ENCODE measurements at regions not wholly inside any gene's neighbourhood (a gene's known extent, or its start where the extent isn't known, plus 50 kb on each side); places are given as distances from the start of the nearest gene placed in this dataset.
A peak's percentile ranks its signal among the peaks of the same experiment; 100 is the strongest.
"Not testable (repeated sequence)": the region's sequence is repeated elsewhere in the genome, so short reads cannot be mapped to it uniquely, and the experiment has no call there.

DNA sequence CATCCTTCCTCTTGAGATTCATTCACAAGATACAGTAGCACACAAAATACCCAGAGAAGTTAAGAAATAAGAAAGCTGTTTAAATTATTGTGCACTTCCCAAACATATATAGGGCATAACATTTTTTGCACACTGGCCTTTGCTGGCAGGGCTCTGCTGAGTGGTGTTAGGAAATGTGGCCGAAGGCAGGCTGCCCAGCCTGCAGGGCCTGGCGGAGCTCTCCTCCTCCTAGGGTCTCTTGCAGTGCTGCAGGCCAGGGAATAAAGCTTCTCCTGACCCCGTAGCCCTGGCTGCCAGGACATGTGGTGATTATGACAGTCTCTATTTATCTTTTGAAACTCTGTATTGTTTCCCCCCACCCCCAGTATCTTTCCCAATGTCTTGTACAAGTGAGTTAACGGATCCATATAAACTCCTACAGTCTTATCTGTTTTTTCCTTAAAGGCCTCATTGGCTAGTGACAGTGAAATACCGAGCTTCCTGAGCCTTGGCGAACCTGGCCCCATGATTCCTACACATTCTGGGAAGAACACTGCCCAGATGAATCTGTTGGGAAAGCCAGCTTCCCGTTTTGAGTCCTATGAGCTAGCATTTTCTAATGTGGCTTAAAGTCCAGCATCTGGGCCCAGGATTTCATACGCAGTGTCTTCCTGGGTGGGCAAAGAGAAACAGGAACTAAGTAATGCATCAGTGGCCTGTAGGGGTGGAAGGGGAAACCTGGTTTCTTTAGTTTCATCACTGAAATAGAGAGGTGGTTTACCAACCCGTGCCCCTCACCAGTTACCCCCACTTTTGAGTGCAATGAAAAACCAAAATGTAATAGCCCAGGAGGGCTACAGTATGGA is 310.3 kb downstream of the BCL2L11 start:
- not testable (repeated sequence) for H3K27me3 Mint-ChIP-seq (ENCODE audit: low read depth); H3K4me3 Mint-ChIP-seq; H3K27ac Mint-ChIP-seq; ATAC-seq (replicated peaks in 1 of 2); H3K36me3 Mint-ChIP-seq (ENCODE audit: insufficient read depth in 2 of 2); DNase-seq; H3K9me3 Mint-ChIP-seq
- H3K4me1 Mint-ChIP-seq (ENCODE audit: low read depth) = peaks cover 28% of the 10 kb centered on the region

DNA sequence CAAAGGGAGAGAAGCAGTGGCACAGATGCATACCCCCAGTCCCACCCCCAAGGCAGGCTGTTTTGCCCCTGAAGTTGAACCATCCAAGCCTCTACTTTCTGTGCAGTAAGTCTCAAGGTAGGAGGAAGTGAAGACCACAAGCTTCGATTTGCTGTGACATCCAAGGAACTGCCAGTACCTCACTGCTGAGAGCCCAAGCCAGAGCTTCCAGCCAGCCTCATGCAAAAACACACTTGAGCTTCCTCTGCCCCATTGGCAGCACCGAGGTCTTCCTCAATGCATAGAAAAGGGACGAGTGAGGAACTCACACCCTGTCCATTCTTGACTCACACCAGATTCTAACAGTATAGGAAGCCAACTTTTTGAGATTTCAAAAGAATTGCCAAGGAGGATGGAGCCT is 311.7 kb downstream of the BCL2L11 start:
- not testable (repeated sequence) for ATAC-seq (replicated peaks in 1 of 2); H3K27ac Mint-ChIP-seq; H3K4me3 Mint-ChIP-seq; H3K36me3 Mint-ChIP-seq (ENCODE audit: insufficient read depth in 2 of 2); H3K27me3 Mint-ChIP-seq (ENCODE audit: low read depth); H3K9me3 Mint-ChIP-seq; DNase-seq
- H3K4me1 Mint-ChIP-seq (ENCODE audit: low read depth) = peaks cover 21% of the 10 kb centered on the region

- ATAC-seq (replicated peaks in 1 of 2) = peak in 1 of 2 donors; percentile 55
- H3K27ac Mint-ChIP-seq = not testable (repeated sequence)
Observed at GRCh38 chr2:111432916-111433499, 312.3 kb downstream of the BCL2L11 start.

GRCh38 chr2:111433892-111434607 is 313.3 kb downstream of the BCL2L11 start:
- not testable (repeated sequence) for ATAC-seq (replicated peaks in 1 of 2)

More at GRCh38 chr2:111432916-111433499, 312.3 kb downstream of the BCL2L11 start:
- H3K4me1 Mint-ChIP-seq (ENCODE audit: low read depth) = peaks cover 18% of the 10 kb centered on the region
- H3K9me3 Mint-ChIP-seq; H3K4me3 Mint-ChIP-seq; H3K27me3 Mint-ChIP-seq (ENCODE audit: low read depth); DNase-seq; H3K36me3 Mint-ChIP-seq (ENCODE audit: insufficient read depth in 2 of 2): not testable (repeated sequence)

GRCh38 chr2:111434608-111434939 is 313.9 kb downstream of the BCL2L11 start:
- DNase-seq; H3K9me3 Mint-ChIP-seq; H3K27ac Mint-ChIP-seq; H3K27me3 Mint-ChIP-seq (ENCODE audit: low read depth); H3K36me3 Mint-ChIP-seq (ENCODE audit: insufficient read depth in 2 of 2); H3K4me1 Mint-ChIP-seq (ENCODE audit: low read depth); H3K4me3 Mint-ChIP-seq: not testable (repeated sequence)
- ATAC-seq (replicated peaks in 1 of 2) = peak in 1 of 2 donors; percentile 19

More at GRCh38 chr2:111433892-111434607, 313.3 kb downstream of the BCL2L11 start:
- H3K9me3 Mint-ChIP-seq; H3K27ac Mint-ChIP-seq; H3K36me3 Mint-ChIP-seq (ENCODE audit: insufficient read depth in 2 of 2); H3K4me1 Mint-ChIP-seq (ENCODE audit: low read depth); H3K27me3 Mint-ChIP-seq (ENCODE audit: low read depth); DNase-seq; H3K4me3 Mint-ChIP-seq: not testable (repeated sequence)

DNA sequence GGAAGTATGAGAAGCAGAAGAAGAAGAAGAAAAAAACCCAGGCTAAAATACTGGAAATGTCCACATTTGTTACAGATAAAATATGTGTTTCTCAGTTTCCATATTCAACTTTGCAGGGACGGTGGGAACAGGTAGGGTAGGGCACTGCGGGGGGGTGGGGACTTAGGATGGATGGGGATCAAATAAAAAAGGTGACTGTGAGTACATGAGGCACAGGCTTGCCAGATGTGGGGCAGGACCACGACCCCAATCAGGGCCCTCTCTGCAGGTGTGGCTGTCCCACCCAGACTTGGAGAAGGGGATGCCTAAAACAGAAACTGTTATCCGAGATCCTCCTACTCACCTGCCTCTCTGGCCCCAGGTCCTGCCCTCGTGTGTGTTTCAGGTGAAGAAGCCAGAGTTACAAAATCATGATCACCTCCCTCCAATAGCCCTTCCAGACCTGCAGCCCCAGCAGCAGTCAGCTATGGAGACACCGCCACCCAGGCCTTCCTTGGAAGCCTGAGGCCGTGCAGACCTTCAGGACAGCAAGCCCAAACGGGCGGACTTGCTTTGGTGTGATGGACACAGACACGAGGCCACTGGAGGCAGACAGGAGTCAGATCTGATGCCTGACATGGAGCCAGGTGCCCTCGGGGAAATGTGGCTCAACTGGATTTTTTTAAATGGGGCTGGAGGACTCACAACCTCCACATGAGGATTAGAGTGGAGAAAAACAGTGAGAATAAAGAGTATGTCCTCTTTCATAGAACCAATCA is 315.0 kb downstream of the BCL2L11 start:
- H3K9me3 Mint-ChIP-seq; H3K27me3 Mint-ChIP-seq (ENCODE audit: low read depth); H3K27ac Mint-ChIP-seq; H3K4me1 Mint-ChIP-seq (ENCODE audit: low read depth); H3K4me3 Mint-ChIP-seq; ATAC-seq (replicated peaks in 1 of 2); DNase-seq; H3K36me3 Mint-ChIP-seq (ENCODE audit: insufficient read depth in 2 of 2): not testable (repeated sequence)

GRCh38 chr2:111436411-111436810 is 315.7 kb downstream of the BCL2L11 start:
- not testable (repeated sequence) for H3K36me3 Mint-ChIP-seq (ENCODE audit: insufficient read depth in 2 of 2); H3K4me3 Mint-ChIP-seq; H3K27me3 Mint-ChIP-seq (ENCODE audit: low read depth); DNase-seq; ATAC-seq (replicated peaks in 1 of 2); H3K27ac Mint-ChIP-seq; H3K4me1 Mint-ChIP-seq (ENCODE audit: low read depth); H3K9me3 Mint-ChIP-seq

DNA sequence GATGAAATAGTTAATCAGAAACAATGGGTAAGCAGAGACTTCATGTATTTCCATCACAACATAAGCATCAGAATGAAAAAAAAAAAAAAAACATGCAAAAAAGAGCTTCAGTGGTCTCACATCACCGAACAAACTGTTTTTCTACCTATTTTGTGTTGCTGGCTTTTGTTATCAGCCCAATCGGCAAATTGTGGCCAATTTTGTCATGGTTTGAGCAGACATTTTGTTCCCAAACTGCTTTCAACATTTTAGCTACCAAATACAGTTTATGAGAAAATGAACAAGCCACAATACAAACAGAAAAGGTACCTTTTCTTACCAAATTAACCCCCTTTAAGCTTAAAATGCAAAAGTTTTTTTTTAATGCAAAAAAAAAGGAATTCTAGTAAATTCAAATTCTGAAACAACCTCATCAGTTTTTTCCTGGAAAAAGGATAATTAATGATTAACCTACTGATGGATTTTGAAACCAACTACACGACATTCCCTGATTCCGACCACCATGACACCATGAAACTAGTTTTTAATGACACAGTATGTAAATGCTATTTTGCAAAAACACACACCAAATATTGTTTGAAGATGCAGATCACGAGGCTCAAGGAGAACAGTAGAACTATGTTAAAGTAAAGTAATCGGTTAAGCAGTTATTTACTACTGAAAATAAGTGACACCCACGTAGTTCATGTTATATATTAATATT is 316.7 kb downstream of the BCL2L11 start:
- not testable (repeated sequence) for H3K9me3 Mint-ChIP-seq; H3K4me3 Mint-ChIP-seq; H3K4me1 Mint-ChIP-seq (ENCODE audit: low read depth); ATAC-seq (replicated peaks in 1 of 2); H3K27me3 Mint-ChIP-seq (ENCODE audit: low read depth); H3K27ac Mint-ChIP-seq; H3K36me3 Mint-ChIP-seq (ENCODE audit: insufficient read depth in 2 of 2); DNase-seq

- not testable (repeated sequence) for H3K36me3 Mint-ChIP-seq (ENCODE audit: insufficient read depth in 2 of 2); H3K27ac Mint-ChIP-seq; H3K4me1 Mint-ChIP-seq (ENCODE audit: low read depth); DNase-seq; ATAC-seq (replicated peaks in 1 of 2); H3K9me3 Mint-ChIP-seq; H3K27me3 Mint-ChIP-seq (ENCODE audit: low read depth)
- peak overlapping the region in 1 of 2 donors; percentile 10 for H3K4me3 Mint-ChIP-seq
Observed at GRCh38 chr2:111438161-111438560, 317.4 kb downstream of the BCL2L11 start.

DNA sequence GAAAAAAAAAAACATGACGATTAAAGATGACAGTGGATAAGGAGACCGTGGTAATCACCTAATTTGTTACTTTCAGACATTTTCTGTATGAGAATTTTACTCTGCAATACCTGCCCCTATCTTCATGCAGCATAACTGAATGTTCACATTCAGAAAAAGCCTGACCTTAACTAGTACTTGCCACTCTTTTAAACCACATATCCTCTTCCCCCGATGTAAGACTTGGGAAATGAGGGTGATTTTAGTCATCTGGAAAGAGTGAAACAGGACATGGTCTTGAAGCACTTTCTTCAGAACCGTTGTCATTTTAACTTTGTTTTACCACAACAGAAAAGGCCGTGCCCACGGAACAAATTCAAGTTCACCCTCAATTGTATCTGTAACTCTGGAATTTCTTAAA is 318.5 kb downstream of the BCL2L11 start:
- H3K27ac Mint-ChIP-seq; H3K9me3 Mint-ChIP-seq; H3K4me1 Mint-ChIP-seq (ENCODE audit: low read depth); H3K36me3 Mint-ChIP-seq (ENCODE audit: insufficient read depth in 2 of 2); H3K27me3 Mint-ChIP-seq (ENCODE audit: low read depth); DNase-seq: not testable (repeated sequence)
- peak overlapping the region; percentile 37 to 63 for H3K4me3 Mint-ChIP-seq
- ATAC-seq (replicated peaks in 1 of 2) = peak; percentile 64 to 66

GRCh38 chr2:111441614-111442013 is 320.9 kb downstream of the BCL2L11 start:
- Mint-ChIP-seq H3K4me3 (peak overlapping the region; percentile 47 to 57), H3K27ac (peak overlapping the region; percentile 25)
- DNase-seq (peak in 1 of 2 donors; percentile 35), ATAC-seq (replicated peaks in 1 of 2) (peak; percentile 49 to 56)
- not testable (repeated sequence) for H3K9me3 Mint-ChIP-seq; H3K36me3 Mint-ChIP-seq (ENCODE audit: insufficient read depth in 2 of 2); H3K27me3 Mint-ChIP-seq (ENCODE audit: low read depth); H3K4me1 Mint-ChIP-seq (ENCODE audit: low read depth)

DNA sequence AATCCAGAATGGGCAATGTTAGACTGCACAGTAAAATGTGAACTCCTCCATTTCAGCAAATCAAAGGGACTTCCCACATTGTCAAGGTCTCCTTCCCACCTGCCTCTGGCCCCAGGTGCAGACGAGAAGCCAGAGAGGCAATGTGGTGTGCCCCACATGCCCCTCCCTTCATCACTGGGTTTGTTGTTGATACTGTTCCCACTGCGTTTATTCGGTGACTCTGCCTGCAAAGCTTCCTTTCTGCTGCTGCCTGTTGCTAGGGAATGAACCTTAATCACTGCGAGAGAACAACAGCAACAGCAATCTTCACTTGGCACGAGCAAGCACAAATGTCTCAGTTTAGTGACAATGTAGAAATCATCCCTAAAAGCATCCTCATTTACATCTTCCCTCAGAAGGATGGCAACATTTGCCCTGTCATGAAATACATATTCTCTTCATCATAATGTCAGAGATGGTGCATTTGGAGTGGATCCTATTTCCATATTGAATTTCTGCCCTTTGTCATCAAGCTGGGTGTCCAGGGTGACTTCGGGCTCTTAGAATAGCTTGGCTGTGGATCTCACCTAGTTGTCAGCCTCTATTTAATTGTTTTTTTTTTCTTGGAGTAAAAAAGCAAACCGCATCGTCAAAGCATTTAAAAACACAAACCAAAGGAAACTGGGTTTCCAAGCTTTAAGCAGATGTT is 322.2 kb downstream of the BCL2L11 start:
- H3K9me3 Mint-ChIP-seq; H3K36me3 Mint-ChIP-seq (ENCODE audit: insufficient read depth in 2 of 2); H3K27ac Mint-ChIP-seq; H3K27me3 Mint-ChIP-seq (ENCODE audit: low read depth); H3K4me1 Mint-ChIP-seq (ENCODE audit: low read depth); DNase-seq; H3K4me3 Mint-ChIP-seq: not testable (repeated sequence)
- ATAC-seq (replicated peaks in 1 of 2) = peak in 1 of 2 donors; percentile 12

Data from activated T-cell treated with anti-CD3 and anti-CD28 coated beads, Interleukin-2, amount 50 U/mL, for 72 hours (primary cell).